D721Med (cell line): ENCODE measurements at regions not wholly inside any gene's neighbourhood (a gene's known extent, or its start where the extent isn't known, plus 50 kb on each side); places are given as distances from the start of the nearest gene placed in this dataset.
"Not testable (repeated sequence)": the region's sequence is repeated elsewhere in the genome, so short reads cannot be mapped to it uniquely, and the experiment has no call there.

Source experiments
- DNase-seq: peaks from one replicate; pipeline ENCODE4 v3.0.0; 2011; ENCODE audit warnings: low spot score; ENCODE audit not compliant: insufficient read length
- FAIRE-seq: peaks from 2 replicates; lab custom pipeline; 2011; peaks lifted over from hg19 to GRCh38; lab: Jason Lieb, UNC
- CTCF ChIP-seq: IDR thresholded peaks from 2 replicates; pipeline ENCODE4 v1.5.1; 2012; ENCODE audit warnings: mild to moderate bottlenecking, control low read depth; ENCODE audit not compliant: insufficient read depth; ENCODE audit errors: missing control alignments

GRCh38 chr9:90504486-90504885 is 138.1 kb downstream of the DIRAS2 start:
- no peak for FAIRE-seq
- no peak for TF ChIP-seq CTCF
- no peak for DNase-seq

DNA sequence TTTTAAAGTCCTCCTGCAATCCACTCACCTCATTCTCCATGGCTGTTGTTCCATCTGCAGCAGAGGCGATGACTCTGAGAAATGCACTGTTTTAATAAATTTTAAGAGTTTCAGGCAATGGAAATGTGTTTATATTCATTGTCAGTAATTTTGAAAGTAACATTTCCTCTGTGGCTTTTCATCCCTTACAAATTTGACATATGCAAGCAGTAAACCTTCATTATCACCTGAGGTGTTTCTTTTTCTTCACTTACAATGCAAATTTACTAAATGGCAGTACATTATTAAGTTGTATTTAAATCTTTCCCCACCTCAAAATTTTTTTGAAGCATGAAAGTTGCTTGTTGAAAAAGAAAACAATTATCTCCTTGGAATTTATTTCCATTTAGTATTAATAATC is 136.9 kb downstream of the DIRAS2 start:
- DNase-seq: no peak
- TF ChIP-seq CTCF: no peak
- no peak for FAIRE-seq

GRCh38 chr9:90506402-90506801 is 136.2 kb downstream of the DIRAS2 start:
- not testable (repeated sequence) for DNase-seq, FAIRE-seq

DNA sequence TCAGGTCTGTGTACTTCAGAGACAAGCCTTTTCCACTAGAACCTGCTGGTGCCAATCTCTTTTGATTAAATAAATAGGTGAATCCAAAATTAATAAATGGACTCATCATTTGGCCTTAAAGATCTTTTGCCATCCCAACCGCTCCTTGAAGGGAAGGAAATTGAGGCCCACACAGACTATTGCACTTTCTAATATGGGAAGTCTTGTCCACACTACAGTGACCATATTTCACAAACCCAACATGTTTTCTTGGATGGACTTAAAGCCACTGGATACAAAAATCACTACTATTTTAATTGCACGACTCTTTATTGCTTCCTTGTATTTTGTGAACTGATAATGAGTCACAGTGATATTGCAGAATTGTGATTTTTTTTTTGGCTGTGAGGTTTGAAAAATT is 135.0 kb downstream of the DIRAS2 start:
- FAIRE-seq (no peak), DNase-seq (no peak)
- no peak for TF ChIP-seq CTCF

DNA sequence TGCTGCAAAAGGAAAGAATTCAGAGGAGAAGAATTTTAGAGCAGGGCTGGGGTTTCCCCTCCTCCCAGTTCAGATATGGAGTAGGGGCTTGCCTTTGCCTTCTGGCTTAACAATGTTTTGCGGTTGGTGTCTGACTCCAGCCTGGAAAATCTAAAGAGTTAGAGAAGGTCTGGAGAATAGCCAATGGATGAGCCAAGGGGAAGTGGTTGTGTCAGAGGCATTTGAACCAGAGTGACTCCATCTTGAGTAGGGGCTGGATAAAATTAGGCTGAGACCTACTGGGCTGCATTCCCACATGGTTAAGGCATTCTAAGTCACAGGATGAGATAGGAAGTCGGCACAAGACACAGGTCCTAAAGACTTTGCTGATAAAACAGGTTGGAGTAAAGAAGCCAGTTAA is 133.7 kb downstream of the DIRAS2 start:
- DNase-seq (no peak), FAIRE-seq (no peak)
- TF ChIP-seq CTCF: no peak

- no peak for FAIRE-seq
- TF ChIP-seq CTCF: no peak
- DNase-seq: no peak
Observed at GRCh38 chr9:90511711-90512110, 130.9 kb downstream of the DIRAS2 start.

GRCh38 chr9:90514877-90515276 is 127.7 kb downstream of the DIRAS2 start:
- DNase-seq: no peak
- FAIRE-seq: no peak
- no peak for TF ChIP-seq CTCF

DNA sequence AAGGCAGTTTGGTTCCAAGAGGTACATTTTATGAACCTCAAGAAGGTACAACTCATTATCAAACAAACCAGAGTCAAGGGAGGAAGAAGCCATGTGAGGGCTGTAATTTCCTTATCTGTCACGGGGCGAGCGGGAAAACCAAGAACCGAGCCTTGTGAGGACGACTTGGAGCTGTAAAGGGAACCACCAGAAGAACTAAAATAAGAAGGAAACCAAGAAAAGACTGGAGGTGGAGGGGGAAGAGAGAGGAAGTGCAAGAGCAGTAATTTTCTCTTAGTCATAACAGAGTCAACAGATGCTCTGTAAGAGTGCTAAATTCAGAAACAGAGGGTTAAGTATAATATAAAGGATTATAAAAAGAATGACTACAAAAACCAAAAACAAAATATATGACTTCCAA is 127.1 kb downstream of the DIRAS2 start:
- DNase-seq (no peak), FAIRE-seq (no peak)
- TF ChIP-seq CTCF: no peak
